HG02981 (cell line): ENCODE measurements at regions not wholly inside any gene's neighbourhood (a gene's known extent, or its start where the extent isn't known, plus 50 kb on each side); places are given as distances from the start of the nearest gene placed in this dataset.
"Not testable (repeated sequence)": the region's sequence is repeated elsewhere in the genome, so short reads cannot be mapped to it uniquely, and the experiment has no call there.

Experiments used
- ATAC-seq: cut with Tn5 transposase; IDR thresholded peaks from one replicate; pipeline ENCODE4 v1.9.1; 2021; ENCODE audit warnings: mild to moderate bottlenecking, moderate library complexity; ENCODE audit not compliant: unreplicated experiment

GRCh38 chr2:58730764-58731487, 489.8 kb upstream of the FANCL start:
- ATAC-seq, result no peak

- ATAC-seq, result no peak
Observed at GRCh38 chr2:58727981-58728656, 487.0 kb upstream of the FANCL start.

- no peak for ATAC-seq
Observed at GRCh38 chr2:58721912-58722591, 480.9 kb upstream of the FANCL start.

- no peak for ATAC-seq
Observed at GRCh38 chr2:58720770-58721697, 479.9 kb upstream of the FANCL start.

- no peak for ATAC-seq
Observed at GRCh38 chr2:58720033-58720769, 479.1 kb upstream of the FANCL start.

GRCh38 chr2:58715344-58715743, 474.2 kb upstream of the FANCL start:
- no peak for ATAC-seq

GRCh38 chr2:58714238-58714637, 473.1 kb upstream of the FANCL start:
- ATAC-seq, result no peak

- no peak for ATAC-seq
Observed at GRCh38 chr2:58710795-58711279, 469.7 kb upstream of the FANCL start.

GRCh38 chr2:58709687-58710354, 468.7 kb upstream of the FANCL start:
- no peak for ATAC-seq

GRCh38 chr2:58709274-58709673, 468.1 kb upstream of the FANCL start:
- no peak for ATAC-seq

GRCh38 chr2:58708565-58708964, 467.4 kb upstream of the FANCL start:
- no peak for ATAC-seq

GRCh38 chr2:58702302-58702885, 461.3 kb upstream of the FANCL start:
- no peak for ATAC-seq

GRCh38 chr2:58701688-58702301, 460.7 kb upstream of the FANCL start:
- peak; percentile 77 for ATAC-seq

GRCh38 chr2:58700591-58700990, 459.5 kb upstream of the FANCL start:
- ATAC-seq, result no peak

GRCh38 chr2:58699411-58699810, 458.3 kb upstream of the FANCL start:
- no peak for ATAC-seq

GRCh38 chr2:58698620-58699019, 457.5 kb upstream of the FANCL start:
- no peak for ATAC-seq

GRCh38 chr2:58694114-58694513, 453.0 kb upstream of the FANCL start:
- ATAC-seq, result not testable (repeated sequence)

- ATAC-seq, result not testable (repeated sequence)
Observed at GRCh38 chr2:58691041-58691440, 449.9 kb upstream of the FANCL start.

GRCh38 chr2:58688813-58689212, 447.7 kb upstream of the FANCL start:
- ATAC-seq, result no peak
